ENCODE measurements at regions not wholly inside any gene's neighbourhood (a gene's known extent, or its start where the extent isn't known, plus 50 kb on each side); places are given as distances from the start of the nearest gene placed in this dataset.

GRCh38 chr9:28887188-28887884 is 1314.1 kb upstream of the C9orf72 start:
- DNase-seq: no peak

DNA sequence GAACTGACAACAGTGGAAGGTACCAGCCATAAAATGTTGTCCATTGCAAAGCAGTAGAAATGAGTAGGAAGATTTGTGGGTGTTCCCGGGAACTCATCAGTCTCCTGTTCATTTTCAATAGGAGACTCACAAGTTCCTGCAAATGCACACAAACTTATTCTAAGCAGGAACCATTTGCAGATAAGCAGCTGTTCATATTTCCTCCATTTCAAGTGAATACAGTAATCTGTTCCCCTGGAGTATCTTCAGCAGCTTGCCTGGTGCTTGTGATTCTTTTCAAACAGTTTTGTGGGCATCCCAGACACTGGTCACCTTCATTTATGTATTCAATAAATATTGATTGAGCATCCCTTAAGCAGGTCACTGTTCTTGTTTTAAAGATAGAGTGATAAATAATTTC is 1315.5 kb upstream of the C9orf72 start:
- no peak for DNase-seq

- no peak for DNase-seq
These were observed 1319.3 kb upstream of the C9orf72 start for GRCh38 chr9:28892538-28892937.

DNA sequence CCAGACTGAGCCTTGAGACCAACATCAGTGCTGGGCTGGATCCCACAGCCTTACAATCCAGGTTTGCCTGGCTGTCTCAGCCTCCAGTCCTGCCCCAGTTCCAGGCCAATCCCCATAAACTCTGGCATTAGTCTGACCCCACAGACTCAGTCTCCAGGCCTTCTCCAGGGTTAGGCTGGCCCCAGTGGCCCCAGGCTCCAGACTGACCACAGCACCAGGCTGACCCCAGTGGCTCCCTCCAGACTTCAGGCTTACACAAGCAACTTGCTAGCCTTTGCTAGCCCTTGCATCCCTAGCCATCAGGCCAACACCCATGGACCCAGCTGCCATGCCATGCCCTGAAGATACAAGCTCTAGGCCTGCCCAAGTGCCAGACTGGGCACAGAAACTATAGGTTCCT is 1326.0 kb upstream of the C9orf72 start:
- no peak for DNase-seq

DNA sequence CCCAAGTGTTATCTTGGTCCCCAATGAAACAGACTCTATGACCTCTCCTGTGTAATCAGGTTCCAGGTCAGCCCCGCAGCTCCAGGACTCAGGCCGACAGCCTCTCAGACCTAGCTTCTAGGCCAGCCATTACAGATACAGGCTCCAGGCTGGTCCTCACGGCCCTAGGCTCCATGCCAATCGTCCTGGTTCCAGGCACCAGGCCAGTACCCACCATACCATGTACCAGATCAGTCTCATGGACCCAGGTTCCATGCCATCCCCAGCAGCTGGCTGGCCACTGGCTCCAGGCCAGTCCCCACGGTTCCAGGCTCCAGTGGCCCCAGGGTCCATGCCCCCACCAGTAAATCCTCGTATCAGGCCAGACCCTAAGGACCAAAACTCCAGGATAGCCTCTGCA is 1326.6 kb upstream of the C9orf72 start:
- no peak for DNase-seq

GRCh38 chr9:28900406-28900805 is 1327.1 kb upstream of the C9orf72 start:
- no peak for DNase-seq

GRCh38 chr9:28909526-28909925 is 1336.2 kb upstream of the C9orf72 start:
- DNase-seq: no peak

- DNase-seq: no peak
These were observed 1339.3 kb upstream of the C9orf72 start for GRCh38 chr9:28912621-28913020.

DNA sequence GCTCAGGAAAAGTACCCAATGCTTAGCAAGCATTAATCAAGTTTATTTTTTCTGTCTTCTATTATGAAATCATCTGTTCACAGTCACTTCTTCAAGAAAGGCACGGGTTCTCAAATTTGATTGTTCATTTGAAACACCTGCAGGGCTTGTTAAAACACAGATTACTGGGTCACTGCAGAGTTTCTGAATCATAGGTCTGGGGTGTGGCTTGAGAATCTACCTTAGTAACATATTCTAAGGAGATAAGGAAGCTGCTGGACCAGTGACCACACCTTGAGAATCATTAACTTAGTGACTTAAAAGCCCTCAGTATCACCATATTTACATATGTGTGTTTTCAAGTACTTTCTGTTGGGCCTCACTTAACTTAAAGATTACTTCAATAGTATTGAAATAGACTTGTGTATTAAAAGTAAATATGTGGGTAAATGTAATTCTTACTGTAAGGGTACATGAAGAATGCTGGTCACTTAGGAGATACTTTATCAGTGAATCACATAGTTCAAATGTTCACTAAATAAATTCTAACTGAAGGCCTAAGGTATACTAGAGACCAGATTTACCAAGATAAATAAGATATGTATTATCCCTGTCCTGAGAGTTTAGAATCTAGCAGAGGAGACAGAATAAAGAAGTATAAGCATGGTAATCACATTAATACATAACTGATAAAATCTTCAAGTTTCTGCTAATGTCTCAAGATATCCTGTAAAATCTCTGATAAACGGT is 1342.1 kb upstream of the C9orf72 start:
- DNase-seq: no peak

GRCh38 chr9:28916348-28916747 is 1343.1 kb upstream of the C9orf72 start:
- no peak for DNase-seq

GRCh38 chr9:28921857-28922500 is 1348.7 kb upstream of the C9orf72 start:
- DNase-seq: no peak

DNA sequence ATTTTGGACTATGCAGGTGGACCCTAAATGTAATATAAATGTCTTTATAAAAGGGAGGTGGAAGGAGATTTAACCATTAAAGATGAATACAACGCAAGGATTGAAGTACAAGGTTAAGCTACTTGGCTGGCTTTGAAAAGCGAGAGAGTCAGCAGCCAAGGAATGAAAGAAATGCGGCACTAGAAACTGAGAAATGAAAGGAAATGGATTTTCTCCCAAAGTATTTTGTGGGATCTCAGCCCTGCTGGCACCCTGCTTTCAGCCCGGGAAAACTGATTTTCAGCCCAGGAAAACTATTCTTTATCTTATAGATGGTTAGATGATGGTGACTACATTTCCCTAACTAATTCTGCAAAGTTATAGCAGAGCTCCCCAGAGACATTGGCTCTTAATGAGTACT is 1349.6 kb upstream of the C9orf72 start:
- DNase-seq: no peak

- DNase-seq: no peak
These were observed 1350.1 kb upstream of the C9orf72 start for GRCh38 chr9:28923351-28923750.

DNA sequence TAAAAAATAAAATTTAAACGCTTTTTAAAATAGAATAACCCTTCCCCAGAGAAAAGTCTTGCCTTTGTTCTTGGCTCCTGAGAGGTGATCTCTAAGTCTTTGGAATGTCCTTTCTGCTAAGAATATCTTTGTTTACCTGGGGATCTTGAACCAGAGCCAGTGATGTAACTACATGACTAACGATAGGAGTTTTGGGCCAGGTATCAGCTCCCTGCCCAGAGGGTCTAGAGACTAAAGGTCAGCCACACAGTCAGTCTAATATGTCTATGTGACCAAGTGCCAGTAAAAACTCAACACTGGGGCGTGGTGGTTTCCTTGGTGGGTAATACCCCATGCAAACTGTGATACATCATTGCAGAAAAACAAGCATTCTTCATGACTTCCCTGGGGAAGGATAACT is 1351.9 kb upstream of the C9orf72 start:
- no peak for DNase-seq

- no peak for DNase-seq
These were observed 1353.0 kb upstream of the C9orf72 start for GRCh38 chr9:28926306-28926705.

DNA sequence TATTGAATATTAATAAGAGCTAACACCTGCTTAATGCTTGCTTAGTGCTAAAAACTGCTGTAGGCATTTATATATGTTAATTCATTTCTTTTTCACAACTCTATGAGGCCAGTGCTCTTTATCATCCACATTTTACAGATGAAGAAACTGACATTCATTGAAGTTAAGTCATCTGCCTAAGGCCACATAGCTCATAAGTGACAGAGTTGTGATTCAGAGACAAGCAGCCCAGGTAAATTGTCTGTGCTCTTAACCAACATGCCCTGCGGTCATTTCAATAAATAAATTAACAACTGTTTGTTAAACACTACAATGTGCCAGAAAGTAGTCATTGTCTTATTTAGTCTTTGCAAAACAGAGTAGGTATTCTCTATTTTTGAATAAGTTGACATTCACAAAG is 1354.4 kb upstream of the C9orf72 start:
- no peak for DNase-seq

DNA sequence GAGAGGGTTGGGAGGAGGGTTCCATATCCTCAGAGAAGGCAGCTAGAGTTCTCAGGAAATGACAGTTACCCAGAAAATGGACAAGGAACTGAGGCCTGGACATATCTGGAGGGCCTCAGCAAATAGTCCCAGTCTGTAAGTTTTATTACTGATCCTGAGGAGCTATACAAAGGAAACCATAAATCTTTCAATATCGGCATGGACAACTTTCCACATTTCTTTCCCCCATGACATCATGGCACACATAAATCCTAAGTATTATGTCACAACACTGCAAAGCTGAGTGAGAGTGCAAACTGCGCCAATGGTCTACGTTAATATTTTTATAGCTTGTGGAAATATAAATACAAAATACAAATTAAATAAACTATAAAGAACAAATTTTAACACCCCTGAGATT is 1356.2 kb upstream of the C9orf72 start:
- no peak for DNase-seq

DNA sequence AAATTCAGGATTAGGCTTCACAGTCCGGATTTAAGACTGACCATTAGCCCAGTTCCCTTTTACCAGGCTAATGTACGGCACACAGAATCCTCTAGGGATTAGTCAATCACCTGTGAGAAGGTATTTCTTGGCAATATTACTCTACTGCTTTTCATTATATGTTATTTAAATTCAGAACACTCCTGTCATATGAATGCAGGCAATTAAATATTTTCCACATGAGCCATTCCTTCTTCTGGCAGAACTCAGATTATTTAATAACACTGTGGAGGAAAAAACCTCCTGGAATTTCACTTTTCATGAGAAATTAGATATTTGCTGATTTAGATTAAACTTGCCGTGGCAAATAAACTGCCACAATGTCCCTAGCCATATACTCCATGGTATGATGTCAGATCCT is 1357.5 kb upstream of the C9orf72 start:
- no peak for DNase-seq

- no peak for DNase-seq
These were observed 1360.8 kb upstream of the C9orf72 start for GRCh38 chr9:28934111-28934510.

GRCh38 chr9:28938981-28939380 is 1365.7 kb upstream of the C9orf72 start:
- no peak for DNase-seq

GRCh38 chr9:28941856-28942255 is 1368.6 kb upstream of the C9orf72 start:
- no peak for DNase-seq

DNA sequence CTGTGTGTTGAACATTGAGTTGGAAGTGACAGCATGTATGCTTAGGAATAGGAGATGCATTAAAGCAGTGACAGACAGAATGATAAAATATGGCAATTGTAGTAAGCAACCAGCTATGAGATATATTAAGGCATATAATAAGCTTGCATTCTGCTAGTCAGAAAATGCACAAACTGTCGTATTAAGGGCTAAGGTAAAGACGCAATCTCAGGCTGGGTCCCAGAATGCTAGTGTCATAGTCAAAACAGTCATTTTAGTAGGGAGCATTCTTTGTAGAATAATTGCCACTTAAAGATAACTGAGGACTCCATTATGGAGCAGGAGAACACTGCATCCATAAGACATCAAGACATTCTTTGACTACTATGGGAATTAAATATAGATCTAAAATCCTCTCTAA is 1369.7 kb upstream of the C9orf72 start:
- DNase-seq: no peak

DNA sequence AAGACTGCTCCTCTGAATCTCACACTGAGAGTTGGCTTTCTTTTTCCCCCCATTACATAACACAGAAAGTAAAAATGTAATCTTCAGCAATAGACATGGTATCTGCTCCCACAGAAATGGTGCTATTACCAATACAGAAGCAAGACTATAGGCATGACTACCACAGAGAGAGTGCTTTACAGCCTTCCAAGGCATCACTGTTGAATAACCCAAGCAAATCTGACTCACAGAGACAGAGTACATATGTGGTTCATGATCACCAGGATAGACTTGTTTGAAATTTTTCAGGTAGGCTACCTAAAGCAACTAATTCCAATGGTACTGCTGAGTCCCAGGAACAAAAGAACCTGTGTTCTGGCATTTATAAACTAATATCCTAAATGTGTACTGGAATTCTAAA is 1373.4 kb upstream of the C9orf72 start:
- no peak for DNase-seq

DNA sequence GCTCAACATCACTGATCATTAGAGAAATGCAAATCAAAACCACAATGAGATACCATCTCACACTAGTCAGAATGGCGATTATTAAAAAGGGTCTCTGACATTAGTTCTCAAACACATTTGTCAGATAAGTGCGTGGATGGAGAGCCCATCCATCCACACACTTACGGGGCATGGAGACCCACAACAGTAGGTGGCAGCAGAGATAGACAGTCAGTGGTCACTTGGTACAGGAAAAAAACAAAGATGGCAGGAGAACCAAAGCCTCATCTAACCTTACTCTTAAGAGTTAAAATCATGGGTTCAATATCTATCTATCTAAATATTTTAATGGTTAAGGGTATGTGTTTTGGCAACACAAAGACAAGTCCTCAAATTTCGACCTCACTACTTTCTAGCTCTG is 1378.7 kb upstream of the C9orf72 start:
- no peak for DNase-seq

Data from CD4-positive, alpha-beta T cell treated with Interleukin-15 for 1 hour (primary cell).